ENCODE measurements at regions not wholly inside any gene's neighbourhood (a gene's known extent, or its start where the extent isn't known, plus 50 kb on each side); places are given as distances from the start of the nearest gene placed in this dataset.
"Not testable (repeated sequence)": the region's sequence is repeated elsewhere in the genome, so short reads cannot be mapped to it uniquely, and the experiment has no call there.

- no peak for DNase-seq
Measured at GRCh38 chr10:8350250-8350967, 295.9 kb downstream of the GATA3 start.

GRCh38 chr10:8352171-8353075 is 297.9 kb downstream of the GATA3 start:
- DNase-seq, result no peak

GRCh38 chr10:8356283-8356682 is 301.8 kb downstream of the GATA3 start:
- no peak for DNase-seq

- DNase-seq, result no peak
Measured at GRCh38 chr10:8359467-8359866, 305.0 kb downstream of the GATA3 start.

- DNase-seq, result no peak
Measured at GRCh38 chr10:8360365-8360764, 305.9 kb downstream of the GATA3 start.

- no peak for DNase-seq
Measured at GRCh38 chr10:8360814-8361509, 306.5 kb downstream of the GATA3 start.

- DNase-seq, result no peak
Measured at GRCh38 chr10:8361510-8361844, 307.0 kb downstream of the GATA3 start.

- no peak for DNase-seq
Measured at GRCh38 chr10:8365935-8366911, 311.7 kb downstream of the GATA3 start.

- DNase-seq, result not testable (repeated sequence)
Measured at GRCh38 chr10:8367672-8368411, 313.4 kb downstream of the GATA3 start.

- DNase-seq, result no peak
Measured at GRCh38 chr10:8369666-8370065, 315.2 kb downstream of the GATA3 start.

- no peak for DNase-seq
Measured at GRCh38 chr10:8374334-8374733, 319.8 kb downstream of the GATA3 start.

GRCh38 chr10:8375137-8375536 is 320.6 kb downstream of the GATA3 start:
- no peak for DNase-seq

- DNase-seq, result no peak
Measured at GRCh38 chr10:8378198-8378983, 323.9 kb downstream of the GATA3 start.

- no peak for DNase-seq
Measured at GRCh38 chr10:8379906-8380832, 325.7 kb downstream of the GATA3 start.

- DNase-seq, result no peak
Measured at GRCh38 chr10:8380833-8381496, 326.5 kb downstream of the GATA3 start.

- DNase-seq, result no peak
Measured at GRCh38 chr10:8386781-8387180, 332.3 kb downstream of the GATA3 start.

GRCh38 chr10:8389630-8390029 is 335.1 kb downstream of the GATA3 start:
- no peak for DNase-seq

- no peak for DNase-seq
Measured at GRCh38 chr10:8392216-8392615, 337.7 kb downstream of the GATA3 start.

GRCh38 chr10:8393531-8393930 is 339.0 kb downstream of the GATA3 start:
- no peak for DNase-seq
